Left lung (tissue), 4 donors: ENCODE measurements at regions not wholly inside any gene's neighbourhood (a gene's known extent, or its start where the extent isn't known, plus 50 kb on each side); places are given as distances from the start of the nearest gene placed in this dataset.
A peak's percentile ranks its signal among the peaks of the same experiment; 100 is the strongest.
"Not testable (repeated sequence)": the region's sequence is repeated elsewhere in the genome, so short reads cannot be mapped to it uniquely, and the experiment has no call there.

Experiments used
- ATAC-seq: fragments of 200-7000 bp; cut with Tn5 transposase; one replicate; pipeline ENCODE4 v1.9.1; 2020; ENCODE audit warnings: moderate library complexity
- DNase-seq, 4 donors: peaks; one replicate each; pipeline ENCODE4 v3.0.0-alpha.2; 2013 to 2020
- H3K27ac ChIP-seq, 2 donors: fragments of 200-600 bp; sonication (generic) in 1 of 2; one replicate each; pipeline versions ENCODE4 v1.5.0 to v1.8.0; 2020 to 2021
- H3K27me3 ChIP-seq, 2 donors: fragments of 200-600 bp; sonication (generic) in 1 of 2; one replicate each; pipeline versions ENCODE4 v1.5.0 to v1.8.0; 2020 to 2021
- H3K36me3 ChIP-seq, 2 donors: fragments of 200-600 bp; sonication (generic) in 1 of 2; one replicate each; pipeline versions ENCODE4 v1.5.0 to v1.8.0; 2020 to 2021
- H3K4me1 ChIP-seq, 2 donors: fragments of 200-600 bp; one replicate each; pipeline ENCODE4 v1.8.0; 2021
- H3K4me3 ChIP-seq, 2 donors: fragments of 200-600 bp; sonication (generic) in 1 of 2; one replicate each; pipeline versions ENCODE4 v1.5.0 to v1.8.0; 2020 to 2021; ENCODE audit warnings: mild to moderate bottlenecking in 1 of 2
- H3K9me3 ChIP-seq, 2 donors: fragments of 200-600 bp; sonication (generic) in 1 of 2; one replicate each; pipeline versions ENCODE4 v1.5.0 to v1.8.0; 2020 to 2021
- intact Hi-C, 2 donors: fragments of 100-400 bp; cut with DNase I; formaldehyde crosslinking; loops; one replicate each; pipeline versions ENCODE4 v1.11.2 to v1.14.2; 2022
- TF ChIP-seq, protein P1 (sequence below), 2 donors: fragments of 200-600 bp; sonication (generic) in 1 of 2; IDR thresholded peaks; one replicate each; pipeline versions ENCODE4 v1.5.0 to v1.8.0; 2021; ENCODE audit warnings: antibody characterized with exemption in 2 of 2
- donor health status: DM: no; HTN: yes; CAD: no.
- donor health status: DM: no; HTN: no; CAD: no.

DNA sequence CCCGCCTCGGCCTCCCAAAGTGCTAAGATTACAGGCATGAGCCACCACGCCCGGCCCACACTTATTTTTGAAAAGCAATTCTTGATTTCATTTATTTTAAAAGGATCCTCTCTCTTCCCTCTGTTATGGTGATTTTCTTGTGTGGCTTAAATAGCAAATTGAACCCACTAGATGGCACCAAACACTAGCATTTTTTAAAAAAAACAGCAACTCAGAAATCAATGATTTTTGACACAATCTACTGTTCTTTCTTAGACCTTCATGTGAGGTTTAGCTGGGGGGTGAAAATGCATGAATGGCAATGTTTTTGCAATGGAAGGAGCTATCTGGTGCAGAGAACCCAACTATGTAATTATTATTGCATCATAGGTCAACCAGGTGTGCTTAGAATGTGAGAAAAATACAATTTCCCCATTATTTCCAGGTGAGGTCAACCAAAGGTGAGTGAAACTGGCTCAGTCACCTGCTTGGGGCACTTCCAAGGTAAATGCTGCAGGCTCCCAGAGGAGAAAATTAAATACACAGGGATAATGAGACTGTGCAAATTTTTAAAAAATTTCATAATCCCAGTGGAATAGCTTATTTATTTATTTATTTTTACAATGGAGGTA is 226.7 kb upstream of the PRKX start:
- no peaks in the 10 kb centered on the region for H3K9me3 ChIP-seq
- H3K27ac ChIP-seq = no peak overlapping the region
- H3K27me3 ChIP-seq = no peaks in the 10 kb centered on the region
- no peak overlapping the region for H3K4me3 ChIP-seq
- H3K4me1 ChIP-seq = no peaks in the 10 kb centered on the region
- intact Hi-C loops = no loop called here
- no peaks in the 10 kb centered on the region for H3K36me3 ChIP-seq
- peak in 2 of 4 donors; percentile 13 to 21 for DNase-seq
- TF ChIP-seq, protein P1, sequence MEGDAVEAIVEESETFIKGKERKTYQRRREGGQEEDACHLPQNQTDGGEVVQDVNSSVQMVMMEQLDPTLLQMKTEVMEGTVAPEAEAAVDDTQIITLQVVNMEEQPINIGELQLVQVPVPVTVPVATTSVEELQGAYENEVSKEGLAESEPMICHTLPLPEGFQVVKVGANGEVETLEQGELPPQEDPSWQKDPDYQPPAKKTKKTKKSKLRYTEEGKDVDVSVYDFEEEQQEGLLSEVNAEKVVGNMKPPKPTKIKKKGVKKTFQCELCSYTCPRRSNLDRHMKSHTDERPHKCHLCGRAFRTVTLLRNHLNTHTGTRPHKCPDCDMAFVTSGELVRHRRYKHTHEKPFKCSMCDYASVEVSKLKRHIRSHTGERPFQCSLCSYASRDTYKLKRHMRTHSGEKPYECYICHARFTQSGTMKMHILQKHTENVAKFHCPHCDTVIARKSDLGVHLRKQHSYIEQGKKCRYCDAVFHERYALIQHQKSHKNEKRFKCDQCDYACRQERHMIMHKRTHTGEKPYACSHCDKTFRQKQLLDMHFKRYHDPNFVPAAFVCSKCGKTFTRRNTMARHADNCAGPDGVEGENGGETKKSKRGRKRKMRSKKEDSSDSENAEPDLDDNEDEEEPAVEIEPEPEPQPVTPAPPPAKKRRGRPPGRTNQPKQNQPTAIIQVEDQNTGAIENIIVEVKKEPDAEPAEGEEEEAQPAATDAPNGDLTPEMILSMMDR (IDR thresholded peaks at IDR 0.05) = peak in 1 of 2 donors; percentile 25
- ATAC-seq = peak; percentile 16

DNA sequence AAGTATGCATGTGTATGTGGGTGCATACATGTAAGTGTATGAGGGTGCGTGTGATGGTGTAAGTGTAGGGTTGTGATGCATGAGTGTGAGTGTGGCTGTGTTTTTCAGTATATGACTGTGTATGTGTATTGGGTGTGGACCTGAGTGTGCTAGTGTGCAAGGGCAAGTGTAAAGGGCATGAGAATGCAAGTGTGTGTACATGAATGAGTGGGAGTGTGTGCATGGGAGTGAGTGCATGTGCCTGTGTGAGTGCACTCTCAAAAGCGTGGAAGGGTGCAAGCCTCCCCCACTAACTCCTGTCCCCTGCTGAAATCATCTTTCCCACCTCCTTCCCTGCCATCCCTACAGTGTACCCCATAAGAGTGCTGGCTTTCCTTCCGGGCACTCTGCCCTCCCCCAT is 225.1 kb upstream of the PRKX start:
- no peaks in the 10 kb centered on the region for H3K36me3 ChIP-seq
- no peak overlapping the region for H3K4me3 ChIP-seq
- intact Hi-C loops = no loop called here
- no peak for DNase-seq
- H3K4me1 ChIP-seq = no peaks in the 10 kb centered on the region
- no peak overlapping the region for H3K27ac ChIP-seq
- no peak for ATAC-seq
- H3K27me3 ChIP-seq = no peaks in the 10 kb centered on the region
- H3K9me3 ChIP-seq = no peaks in the 10 kb centered on the region
- TF ChIP-seq, protein P1 (IDR thresholded peaks at IDR 0.05) = no peak

DNA sequence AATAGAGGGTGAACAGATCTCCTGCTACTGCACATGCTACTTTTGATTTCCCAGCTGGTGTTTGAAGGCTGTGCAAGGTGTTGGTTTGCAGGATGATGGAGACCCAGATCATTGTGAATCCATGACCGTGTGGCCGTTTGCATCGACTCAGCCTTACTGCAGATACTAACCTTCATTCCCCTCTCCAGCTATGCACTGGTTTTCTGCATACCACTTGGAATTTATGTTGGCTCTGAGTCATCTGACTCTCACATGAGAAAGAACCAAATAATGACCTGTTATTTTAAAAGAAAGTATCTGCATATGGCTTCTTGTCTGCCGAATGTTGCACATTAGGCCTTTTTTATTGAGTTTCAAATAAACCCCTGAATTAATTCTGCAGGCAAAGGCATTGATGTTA is 221.7 kb upstream of the PRKX start:
- not testable (repeated sequence) for H3K4me1 ChIP-seq

DNA sequence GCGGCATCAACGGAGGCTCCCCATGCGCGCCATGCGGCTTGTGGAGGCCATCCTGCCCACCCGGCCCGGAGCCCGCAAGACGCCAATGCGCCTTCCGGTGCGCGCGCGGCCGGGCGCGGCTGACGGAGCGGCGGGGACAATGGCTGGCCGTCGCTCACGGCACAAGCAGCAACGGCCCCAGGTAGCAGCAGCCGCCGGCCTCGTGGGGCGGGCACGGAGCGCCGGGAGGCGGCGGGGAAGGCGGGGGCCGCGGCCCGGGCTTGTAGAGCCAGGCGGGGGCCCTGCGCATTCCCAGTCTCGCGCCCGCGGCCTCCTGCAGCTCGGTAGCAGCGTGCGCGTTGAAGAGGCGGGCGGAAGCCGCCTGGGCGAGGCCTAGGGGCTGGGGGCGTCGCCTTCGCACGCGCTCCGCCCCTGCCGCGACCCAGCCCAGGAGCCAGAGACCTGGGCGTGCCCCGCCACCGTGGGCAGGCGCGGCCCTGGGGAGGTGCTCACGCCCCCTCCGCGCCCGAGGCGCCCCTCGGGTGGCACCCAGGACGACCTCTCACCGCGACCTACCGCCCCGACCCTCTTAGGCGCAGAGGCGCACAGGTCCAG is 207.1 kb upstream of the PRKX start:
- H3K27ac ChIP-seq, H3K36me3 ChIP-seq, H3K9me3 ChIP-seq, H3K4me1 ChIP-seq, H3K27me3 ChIP-seq, intact Hi-C loops, H3K4me3 ChIP-seq, DNase-seq: not testable (repeated sequence)
- peak; percentile 99 for ATAC-seq

More for the DNA sequence above, 221.7 kb upstream of the PRKX start:
- H3K9me3 ChIP-seq, DNase-seq, H3K27ac ChIP-seq, H3K4me3 ChIP-seq, H3K36me3 ChIP-seq, intact Hi-C loops, H3K27me3 ChIP-seq, ATAC-seq: not testable (repeated sequence)

DNA sequence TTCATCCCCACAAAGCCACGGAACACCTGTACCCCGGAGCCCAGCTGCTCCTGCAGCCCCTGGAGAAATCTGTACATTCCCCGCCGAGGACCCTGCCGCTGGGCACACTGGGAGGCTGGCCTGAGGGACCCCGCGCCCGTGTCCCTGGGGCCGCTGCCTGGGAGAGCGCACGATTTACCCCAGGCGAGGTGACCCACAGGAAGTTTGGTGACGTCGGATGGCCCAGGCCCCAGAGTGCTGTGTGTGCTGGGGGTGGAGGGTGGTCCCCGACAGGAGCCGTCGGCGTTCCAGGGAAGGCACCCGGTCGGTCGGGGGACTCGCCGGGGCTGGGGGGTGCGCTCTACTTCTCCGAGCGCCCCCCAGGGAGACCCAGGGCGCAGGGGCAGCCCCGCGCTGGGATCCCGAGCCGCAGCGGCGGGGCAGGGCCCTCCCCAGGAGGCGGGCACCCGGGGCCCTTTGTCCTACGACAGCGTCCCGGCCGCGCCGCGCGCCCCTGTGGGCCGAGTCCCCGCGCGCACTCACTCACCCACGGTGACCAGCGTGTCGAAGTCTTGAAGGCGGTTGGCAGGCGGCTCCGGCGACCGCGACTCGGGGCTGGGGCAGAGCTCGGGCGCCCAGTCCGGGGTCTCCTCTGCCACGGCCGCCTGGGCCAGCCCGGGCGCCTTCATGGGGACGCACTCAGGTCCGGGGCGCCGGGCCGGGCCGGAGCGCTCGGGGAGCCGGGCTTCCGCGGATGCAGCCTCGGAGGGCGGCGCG is 206.4 kb upstream of the PRKX start:
- H3K4me1 ChIP-seq, H3K4me3 ChIP-seq, H3K36me3 ChIP-seq, H3K9me3 ChIP-seq, DNase-seq, intact Hi-C loops, H3K27ac ChIP-seq, H3K27me3 ChIP-seq: not testable (repeated sequence)
- ATAC-seq = peak; percentile 68

DNA sequence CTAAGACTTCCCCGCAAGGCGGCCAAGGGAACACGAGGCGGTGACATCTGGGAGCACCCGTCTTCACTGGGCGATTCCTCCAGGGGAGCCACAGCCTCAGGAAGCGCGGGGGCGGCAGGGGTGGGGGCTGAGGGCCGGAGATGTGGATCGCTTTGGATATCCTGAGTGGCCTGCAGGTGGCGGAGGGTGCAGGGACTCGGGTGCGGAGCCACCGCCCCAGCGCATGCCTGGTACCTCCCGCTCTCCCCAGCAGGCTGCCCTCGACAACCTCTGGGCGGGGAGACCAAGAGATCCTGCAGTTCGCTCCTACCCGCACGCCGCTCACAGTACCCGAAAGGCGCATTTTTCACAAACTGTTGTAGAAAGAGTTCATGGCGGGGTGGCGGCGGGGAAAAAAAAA is 201.4 kb upstream of the PRKX start:
- intact Hi-C loops, H3K36me3 ChIP-seq, H3K4me3 ChIP-seq, H3K27ac ChIP-seq, H3K4me1 ChIP-seq, H3K9me3 ChIP-seq, ATAC-seq, H3K27me3 ChIP-seq, DNase-seq: not testable (repeated sequence)

DNA sequence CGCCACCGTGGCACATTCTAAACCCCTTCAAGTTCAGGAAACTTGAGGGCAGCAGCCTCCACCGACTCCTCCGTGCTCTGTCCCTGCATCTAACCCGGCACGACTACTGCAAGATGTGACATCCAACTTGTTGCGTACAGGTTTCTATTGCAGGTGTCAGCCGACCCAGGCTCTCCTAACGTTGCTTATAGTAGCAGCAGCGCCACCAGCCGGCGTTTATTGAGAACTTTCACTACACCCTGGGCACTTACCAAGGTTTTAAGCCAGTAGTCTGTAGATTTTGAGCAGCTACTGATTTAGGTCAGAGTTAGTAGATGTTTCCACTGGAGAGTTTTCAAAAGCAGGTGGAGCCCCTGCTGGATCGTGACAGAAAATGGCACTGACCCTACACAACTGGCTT is 200.6 kb upstream of the PRKX start:
- H3K27me3 ChIP-seq, intact Hi-C loops, H3K4me3 ChIP-seq, DNase-seq, H3K27ac ChIP-seq, H3K9me3 ChIP-seq, H3K36me3 ChIP-seq, ATAC-seq, H3K4me1 ChIP-seq: not testable (repeated sequence)

DNA sequence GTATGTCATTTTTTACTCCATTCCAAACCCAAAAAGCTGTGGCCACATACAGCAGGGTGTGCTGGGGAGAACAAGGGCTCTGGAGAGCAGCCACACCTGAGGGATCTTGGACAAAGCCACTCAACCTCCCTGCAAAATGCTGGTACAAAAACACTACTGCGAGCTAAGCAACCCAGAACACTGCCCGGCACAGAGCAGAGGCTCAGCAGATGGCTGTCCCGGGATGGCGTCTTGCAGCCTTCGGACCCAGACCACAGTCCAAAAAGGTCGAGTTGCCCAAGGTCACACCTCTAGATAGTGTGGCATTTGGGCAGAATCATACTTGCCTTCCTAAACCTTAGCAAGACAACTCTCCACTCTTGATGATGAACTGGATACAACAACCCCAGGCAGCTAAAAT is 197.6 kb upstream of the PRKX start:
- DNase-seq, intact Hi-C loops, H3K27me3 ChIP-seq, H3K4me1 ChIP-seq, H3K4me3 ChIP-seq, H3K27ac ChIP-seq, H3K36me3 ChIP-seq, ATAC-seq, H3K9me3 ChIP-seq: not testable (repeated sequence)

DNA sequence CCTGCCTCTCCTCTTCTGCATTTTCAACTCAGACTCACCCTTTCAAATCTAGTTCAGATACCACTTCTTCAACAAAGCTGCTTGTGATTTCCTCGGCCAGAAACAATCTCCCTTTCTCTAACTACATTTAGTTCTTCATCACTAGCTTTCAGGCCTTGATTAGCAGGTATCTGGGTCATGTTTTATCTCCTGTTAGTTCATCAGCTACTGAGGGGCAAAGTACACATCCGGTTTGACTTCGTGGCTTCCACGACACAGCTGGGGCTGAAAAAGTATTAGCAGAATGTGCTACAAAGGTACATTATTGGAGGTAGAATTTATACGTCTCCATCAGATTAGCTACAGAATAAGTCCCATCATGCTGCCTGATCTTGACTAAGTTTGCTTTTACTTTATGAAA is 197.2 kb upstream of the PRKX start:
- H3K27ac ChIP-seq, H3K4me3 ChIP-seq, H3K4me1 ChIP-seq, intact Hi-C loops, H3K27me3 ChIP-seq, DNase-seq, H3K36me3 ChIP-seq, ATAC-seq, H3K9me3 ChIP-seq: not testable (repeated sequence)

DNA sequence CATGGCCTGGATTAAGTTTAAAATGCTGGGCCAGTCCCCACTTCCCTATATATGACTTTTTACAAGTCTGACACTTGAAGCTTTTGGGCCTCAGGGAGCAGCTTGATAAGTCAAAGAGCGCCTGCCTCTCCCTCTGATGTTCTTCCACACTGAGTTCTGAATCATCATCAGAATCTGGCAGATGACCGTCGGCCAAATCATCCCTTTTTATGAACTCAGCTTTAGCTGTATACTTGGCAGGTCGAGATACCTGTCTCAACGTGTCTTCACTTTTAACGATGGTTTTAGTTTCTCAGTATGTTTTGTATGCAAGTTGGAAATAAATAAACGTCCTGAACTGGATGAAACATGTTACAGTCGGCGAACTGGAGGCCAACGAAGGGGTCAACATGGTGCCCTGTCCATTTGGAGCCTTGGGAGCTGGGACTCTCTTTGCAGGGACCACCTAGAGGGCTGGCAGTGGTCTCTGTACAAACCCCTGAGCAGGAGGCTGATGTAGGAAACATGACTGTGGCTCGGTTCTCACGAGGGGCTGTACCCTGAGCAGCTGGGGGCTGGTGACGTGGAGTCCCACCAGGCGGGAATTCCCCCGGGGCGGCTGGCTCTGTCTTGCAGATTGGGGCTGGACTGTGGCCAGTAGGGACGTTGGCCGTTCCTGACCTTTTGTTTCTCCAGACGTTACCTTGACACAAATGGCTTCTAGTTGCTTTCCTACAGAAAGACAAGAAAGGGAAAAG is 192.2 kb upstream of the PRKX start:
- H3K36me3 ChIP-seq, ATAC-seq, H3K4me3 ChIP-seq, DNase-seq, H3K27ac ChIP-seq, H3K27me3 ChIP-seq, intact Hi-C loops, H3K4me1 ChIP-seq, H3K9me3 ChIP-seq: not testable (repeated sequence)

DNA sequence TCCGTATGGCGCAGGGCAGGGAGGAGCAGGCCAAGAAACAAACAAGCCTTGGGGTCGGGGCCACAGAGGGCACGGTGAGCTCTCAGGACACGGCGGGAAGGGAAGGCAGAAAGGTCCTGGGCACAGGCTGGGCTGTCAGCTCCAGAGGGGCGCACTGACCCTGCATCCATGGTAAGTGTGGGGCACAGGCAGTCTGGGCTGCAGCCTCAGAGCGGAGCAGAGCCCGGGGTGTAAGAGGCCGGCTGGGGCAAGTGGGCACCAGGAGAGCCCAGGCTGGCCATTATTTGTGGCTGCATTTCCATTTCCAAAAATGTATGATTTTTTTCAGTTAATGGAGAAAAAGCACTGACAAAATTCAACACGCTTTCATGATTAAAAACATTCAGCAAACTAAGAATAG is 188.8 kb upstream of the PRKX start:
- H3K9me3 ChIP-seq, H3K4me1 ChIP-seq, H3K27me3 ChIP-seq, H3K4me3 ChIP-seq, H3K27ac ChIP-seq, ATAC-seq, intact Hi-C loops, DNase-seq, H3K36me3 ChIP-seq: not testable (repeated sequence)
